Fibroblast of the aortic adventitia (primary cell): ENCODE measurements at regions not wholly inside any gene's neighbourhood (a gene's known extent, or its start where the extent isn't known, plus 50 kb on each side); places are given as distances from the start of the nearest gene placed in this dataset.

ENCODE experiments used
- DNase-seq: peaks from one replicate; pipeline ENCODE4 v3.0.0-alpha.2; 2010; ENCODE audit warnings: low read depth
- H3K4me3 ChIP-seq: 2 replicates; pipeline ENCODE4 v1.5.1; 2011; ENCODE audit warnings: low read depth, mild to moderate bottlenecking, control low read depth, low read length, moderate library complexity
- CTCF ChIP-seq: IDR thresholded peaks from 2 replicates; pipeline ENCODE4 v1.5.1; 2011; ENCODE audit warnings: mild to moderate bottlenecking, low read length, control low read depth, inconsistent platforms; ENCODE audit not compliant: insufficient read depth

GRCh38 chr1:30125021-30125820, 598.2 kb downstream of the MATN1 start:
- H3K4me3 ChIP-seq = no peak overlapping the region
- DNase-seq = no peak
- TF ChIP-seq CTCF = no peak

- no peak for TF ChIP-seq CTCF
- H3K4me3 ChIP-seq = no peak overlapping the region
- no peak for DNase-seq
Measured at GRCh38 chr1:30123896-30124295, 599.5 kb downstream of the MATN1 start.

- no peak for DNase-seq
- TF ChIP-seq CTCF = no peak
- no peak overlapping the region for H3K4me3 ChIP-seq
Measured at GRCh38 chr1:30123036-30123435, 600.3 kb downstream of the MATN1 start.

- H3K4me3 ChIP-seq = no peak overlapping the region
- DNase-seq = no peak
- TF ChIP-seq CTCF = no peak
Measured at GRCh38 chr1:30120245-30121000, 603.0 kb downstream of the MATN1 start.

- DNase-seq = no peak
- no peak for TF ChIP-seq CTCF
- H3K4me3 ChIP-seq = no peak overlapping the region
Measured at GRCh38 chr1:30117685-30118084, 605.7 kb downstream of the MATN1 start.

GRCh38 chr1:30111431-30111830, 612.0 kb downstream of the MATN1 start:
- H3K4me3 ChIP-seq = no peak overlapping the region
- TF ChIP-seq CTCF = peak; percentile 67
- DNase-seq = peak; percentile 49
